ENCODE measurements at regions not wholly inside any gene's neighbourhood (a gene's known extent, or its start where the extent isn't known, plus 50 kb on each side); places are given as distances from the start of the nearest gene placed in this dataset.

DNA sequence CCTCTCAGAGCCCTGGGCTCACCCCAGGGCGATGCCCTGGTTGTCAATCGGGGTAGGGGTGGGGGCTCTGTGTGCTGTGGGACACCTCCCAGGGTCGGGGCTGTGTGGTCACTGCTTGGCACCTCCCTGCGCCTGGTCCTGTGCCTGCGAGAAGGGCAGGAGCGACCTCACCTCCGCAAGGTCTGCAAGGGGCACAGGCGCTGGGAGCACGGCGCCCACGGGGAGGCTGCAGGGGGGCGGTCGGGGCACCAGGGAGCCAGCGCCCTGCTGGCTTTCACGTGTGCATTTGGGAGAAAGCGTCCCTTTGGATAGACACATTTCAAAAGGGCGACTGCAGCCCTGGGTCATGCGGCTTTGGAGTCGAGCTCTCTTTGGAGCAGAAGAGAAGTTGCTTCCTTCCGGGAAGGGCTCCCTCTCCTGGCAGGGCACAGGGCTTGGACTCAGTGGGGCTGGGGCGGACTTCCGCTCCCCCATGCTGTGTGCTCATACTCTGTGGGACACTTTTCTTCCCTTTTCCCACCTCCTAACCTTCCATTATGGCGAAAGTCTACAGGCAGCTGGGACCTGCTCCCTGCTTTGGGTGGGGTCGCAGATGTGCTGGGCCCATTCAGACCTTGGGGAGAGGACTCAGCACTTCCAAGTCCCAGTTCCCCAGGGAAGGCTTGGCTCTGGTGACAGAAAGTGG, 52.9 kb upstream of the SLC28A3 start:
- TF ChIP-seq GATA3 (IDR thresholded peaks at IDR 0.05; ENCODE audit: low read depth, low read length): no peak
- no peak for TF ChIP-seq GATA2 (IDR thresholded peaks at IDR 0.05; ENCODE audit: low read depth, low read length)

DNA sequence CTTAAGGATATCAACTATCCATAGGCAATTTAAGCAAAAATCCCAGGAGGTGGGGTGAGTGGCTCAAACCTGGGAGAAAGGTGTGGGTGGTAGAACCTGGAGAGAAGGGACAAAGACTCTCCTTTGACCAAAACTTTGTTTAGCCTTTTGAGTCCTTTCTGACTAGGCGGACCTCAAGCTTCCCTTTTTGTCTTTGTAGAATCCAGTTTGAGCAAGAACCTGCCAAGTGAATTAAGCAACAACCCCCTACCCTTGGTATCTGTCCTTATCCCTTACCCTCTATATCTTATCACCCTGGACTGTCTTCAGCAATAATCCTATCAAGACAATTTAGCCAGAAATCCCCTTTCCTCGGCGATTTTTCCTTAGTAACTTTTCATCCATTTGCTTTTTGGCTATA, 53.5 kb upstream of the SLC28A3 start:
- TF ChIP-seq GATA2 (IDR thresholded peaks at IDR 0.05; ENCODE audit: low read depth, low read length) (no peak), GATA3 (IDR thresholded peaks at IDR 0.05; ENCODE audit: low read depth, low read length) (no peak)

GRCh38 chr9:84397151-84397728, 56.7 kb upstream of the SLC28A3 start:
- no peak for TF ChIP-seq GATA3 (IDR thresholded peaks at IDR 0.05; ENCODE audit: low read depth, low read length)
- no peak for TF ChIP-seq GATA2 (IDR thresholded peaks at IDR 0.05; ENCODE audit: low read depth, low read length)

GRCh38 chr9:84397822-84398221, 57.3 kb upstream of the SLC28A3 start:
- no peak for TF ChIP-seq GATA2 (IDR thresholded peaks at IDR 0.05; ENCODE audit: low read depth, low read length)
- TF ChIP-seq GATA3 (IDR thresholded peaks at IDR 0.05; ENCODE audit: low read depth, low read length): no peak

DNA sequence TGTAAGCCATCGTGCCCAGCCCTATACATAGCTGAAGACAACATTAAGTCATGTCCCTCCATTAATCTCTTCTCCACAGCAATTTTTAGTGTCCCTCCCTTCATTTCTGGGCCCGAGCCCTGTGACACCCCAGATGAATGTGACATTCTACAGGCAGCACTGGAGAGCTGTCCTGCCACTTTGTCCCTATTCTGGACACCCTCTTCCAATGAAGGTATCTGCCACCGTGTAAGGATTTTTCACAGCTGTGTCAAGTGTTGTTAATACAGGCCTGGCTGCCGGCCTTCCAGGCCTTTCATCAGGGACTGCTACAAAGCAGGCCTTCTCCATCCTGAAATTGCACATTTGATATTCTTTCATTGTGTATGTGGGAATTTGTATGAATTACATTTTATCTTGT, 62.0 kb upstream of the SLC28A3 start:
- no peak for TF ChIP-seq GATA3 (IDR thresholded peaks at IDR 0.05; ENCODE audit: low read depth, low read length)
- TF ChIP-seq GATA2 (IDR thresholded peaks at IDR 0.05; ENCODE audit: low read depth, low read length): no peak

GRCh38 chr9:84403288-84403687, 62.7 kb upstream of the SLC28A3 start:
- TF ChIP-seq GATA3 (IDR thresholded peaks at IDR 0.05; ENCODE audit: low read depth, low read length): no peak
- no peak for TF ChIP-seq GATA2 (IDR thresholded peaks at IDR 0.05; ENCODE audit: low read depth, low read length)

DNA sequence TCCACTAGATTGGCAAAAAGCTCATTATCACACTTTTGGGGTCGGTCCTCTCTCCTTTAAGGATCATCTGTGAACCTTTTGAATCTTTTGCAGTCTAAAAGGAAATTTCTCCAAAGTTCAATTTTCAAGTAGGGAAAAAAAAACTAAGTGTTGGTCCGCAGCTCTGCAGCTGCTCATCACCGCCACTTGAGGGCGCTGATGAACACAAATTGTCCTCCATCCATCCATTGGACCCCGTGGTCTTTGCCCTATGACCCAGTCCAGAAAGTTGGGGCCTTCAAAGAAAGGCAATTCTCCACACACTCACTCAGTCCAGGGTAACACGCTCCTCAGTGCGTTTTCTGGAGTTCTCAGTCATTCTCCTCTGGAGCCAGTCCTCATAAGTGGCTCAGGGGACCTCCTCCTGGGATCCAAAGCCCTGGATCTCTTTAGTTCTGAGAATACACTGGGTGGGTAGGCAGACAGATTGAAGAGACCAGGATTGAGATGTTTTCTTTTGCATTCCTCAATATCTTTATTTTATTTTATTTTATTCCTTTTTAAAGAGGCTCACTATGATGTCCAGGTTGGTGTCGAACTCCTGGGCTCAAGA, 63.6 kb upstream of the SLC28A3 start:
- TF ChIP-seq GATA3 (IDR thresholded peaks at IDR 0.05; ENCODE audit: low read depth, low read length) (no peak), GATA2 (IDR thresholded peaks at IDR 0.05; ENCODE audit: low read depth, low read length) (no peak)

DNA sequence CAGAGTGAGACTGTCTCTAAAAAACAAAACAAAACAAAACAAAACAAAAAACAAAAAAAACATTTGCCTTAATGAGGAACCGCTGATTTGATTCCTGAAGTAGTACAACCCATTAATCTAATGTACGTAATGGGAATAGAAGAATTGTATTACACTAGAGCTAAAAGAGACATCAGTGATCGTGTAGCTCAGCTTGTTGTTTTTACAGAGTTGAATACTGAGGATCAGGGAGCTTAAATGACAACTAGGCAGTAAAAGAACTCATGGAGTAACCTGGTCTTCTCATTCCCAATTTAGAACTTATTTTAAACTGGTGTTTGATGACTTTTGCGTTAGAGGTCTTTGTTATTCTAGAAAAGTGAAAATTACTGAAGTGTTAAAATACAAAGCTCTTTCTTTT, 65.1 kb upstream of the SLC28A3 start:
- TF ChIP-seq GATA3 (IDR thresholded peaks at IDR 0.05; ENCODE audit: low read depth, low read length): no peak
- TF ChIP-seq GATA2 (IDR thresholded peaks at IDR 0.05; ENCODE audit: low read depth, low read length): no peak

- TF ChIP-seq GATA2 (IDR thresholded peaks at IDR 0.05; ENCODE audit: low read depth, low read length) (no peak), GATA3 (IDR thresholded peaks at IDR 0.05; ENCODE audit: low read depth, low read length) (no peak)
Observed at GRCh38 chr9:84408416-84408815, 67.9 kb upstream of the SLC28A3 start.

DNA sequence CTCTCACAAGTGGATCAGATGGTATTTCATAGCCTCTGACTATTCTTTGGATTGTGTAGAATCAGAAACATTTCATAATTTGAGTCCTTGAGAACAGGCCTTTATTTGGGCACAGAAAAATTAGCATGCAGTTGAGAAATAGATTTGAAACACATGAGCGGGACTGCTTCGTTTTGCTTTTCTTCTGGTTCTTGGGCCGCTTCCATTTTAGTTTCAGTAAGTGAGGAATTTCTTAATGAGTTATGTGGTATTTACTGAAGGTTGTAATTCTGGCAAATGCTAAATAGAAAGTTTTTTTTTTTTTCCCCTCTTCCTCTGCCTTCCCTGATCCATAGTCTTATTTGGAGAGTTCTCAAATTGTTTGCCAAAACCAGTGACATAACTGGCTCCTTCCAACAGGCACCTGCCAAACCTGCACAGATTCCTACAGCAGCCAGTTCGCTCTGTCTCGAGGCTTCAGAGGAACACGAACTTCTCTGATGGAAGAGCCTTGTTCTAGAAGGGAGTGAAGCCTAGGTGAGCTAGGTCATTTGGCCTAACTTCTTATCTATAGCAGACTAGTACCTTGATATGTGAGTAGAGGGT, 71.2 kb upstream of the SLC28A3 start:
- no peak for TF ChIP-seq GATA2 (IDR thresholded peaks at IDR 0.05; ENCODE audit: low read depth, low read length)
- no peak for TF ChIP-seq GATA3 (IDR thresholded peaks at IDR 0.05; ENCODE audit: low read depth, low read length)

DNA sequence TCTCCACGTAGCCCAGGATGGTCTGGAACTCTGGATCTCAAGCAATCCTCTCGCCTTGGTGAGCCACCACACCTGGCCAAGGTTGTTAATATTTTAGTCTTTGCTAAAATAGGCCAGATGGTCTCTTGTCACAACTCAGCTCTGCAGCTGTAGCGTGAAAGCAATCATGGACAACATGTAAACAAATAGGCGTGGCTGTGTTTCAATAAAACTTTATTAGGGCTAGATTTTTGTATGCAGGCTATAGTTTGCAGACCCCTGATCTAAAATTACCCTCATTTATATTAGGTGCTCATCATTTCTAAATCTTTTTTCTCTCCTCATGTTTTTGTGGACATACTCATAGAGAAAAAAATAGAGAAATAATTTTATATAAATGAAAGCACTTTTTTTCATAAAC, 72.1 kb upstream of the SLC28A3 start:
- TF ChIP-seq GATA2 (IDR thresholded peaks at IDR 0.05; ENCODE audit: low read depth, low read length): no peak
- no peak for TF ChIP-seq GATA3 (IDR thresholded peaks at IDR 0.05; ENCODE audit: low read depth, low read length)

DNA sequence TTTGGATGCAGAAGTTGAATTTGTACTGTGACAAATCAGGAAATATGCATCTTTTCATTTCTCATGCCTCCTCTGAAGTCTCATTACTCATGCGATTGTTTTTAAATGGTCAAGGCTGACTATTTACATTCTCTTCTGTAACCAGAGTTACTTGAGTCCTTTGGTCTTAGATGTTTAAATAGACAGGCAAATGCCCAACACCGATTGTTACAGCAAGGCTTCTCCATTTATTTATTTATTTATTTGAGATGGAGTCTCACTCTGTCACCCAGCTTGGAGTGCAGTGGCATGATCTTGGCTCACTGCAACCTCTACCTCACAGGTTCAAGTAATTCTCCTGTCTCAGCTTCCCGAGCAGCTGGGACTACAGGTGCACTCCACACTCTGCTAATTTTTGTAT, 72.7 kb upstream of the SLC28A3 start:
- TF ChIP-seq GATA3 (IDR thresholded peaks at IDR 0.05; ENCODE audit: low read depth, low read length) (no peak), GATA2 (IDR thresholded peaks at IDR 0.05; ENCODE audit: low read depth, low read length) (no peak)

- TF ChIP-seq GATA3 (IDR thresholded peaks at IDR 0.05; ENCODE audit: low read depth, low read length) (no peak), GATA2 (IDR thresholded peaks at IDR 0.05; ENCODE audit: low read depth, low read length) (no peak)
Observed at GRCh38 chr9:84419031-84419602, 78.6 kb upstream of the SLC28A3 start.

DNA sequence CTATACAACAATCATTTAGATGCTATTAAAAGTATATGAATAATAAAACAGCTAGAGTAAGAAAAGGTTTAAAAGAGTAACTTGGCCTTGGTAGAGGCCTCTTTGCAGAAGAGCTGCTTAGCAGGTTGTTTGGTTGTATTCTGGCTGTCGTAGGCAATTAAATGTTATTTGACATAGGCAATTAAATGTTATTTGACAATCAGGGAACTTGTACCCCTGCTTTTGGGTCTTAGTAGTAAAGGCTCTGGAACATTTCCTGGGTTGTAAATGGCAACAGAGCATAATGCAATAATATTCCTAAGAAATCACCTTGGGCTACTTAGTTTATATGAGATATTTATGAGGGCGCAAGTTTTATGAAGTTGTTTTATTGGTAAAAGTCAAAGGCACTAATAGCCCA, 84.4 kb upstream of the SLC28A3 start:
- no peak for TF ChIP-seq GATA3 (IDR thresholded peaks at IDR 0.05; ENCODE audit: low read depth, low read length)
- no peak for TF ChIP-seq GATA2 (IDR thresholded peaks at IDR 0.05; ENCODE audit: low read depth, low read length)
